HCT116 (cell line): ENCODE measurements at regions not wholly inside any gene's neighbourhood (a gene's known extent, or its start where the extent isn't known, plus 50 kb on each side); places are given as distances from the start of the nearest gene placed in this dataset.

Experiments used
- ATAC-seq: fragments of 200-7000 bp; cut with Tn5 transposase; 2 replicates; pipeline ENCODE4 v1.9.1; 2020; ENCODE audit warnings: mild to moderate bottlenecking, moderate library complexity
- BruUV-seq: library from RNA; stranded (reverse); fragments of 400-500 nt; replicated peaks from 2 replicates; lab custom pipeline; 2021; lab: Mats Ljungman, UMichigan
- CTCF ChIA-PET: fragments of 300-600 bp; sonication (Branson Sonifier 250); formaldehyde crosslinking; loops from one replicate; lab custom pipeline; 2021; ENCODE audit warnings: antibody characterized with exemption; lab: Charles Lee
- POLR2A ChIA-PET: fragments of 300-600, 350-600 bp; sonication (Branson Sonifier 250); formaldehyde crosslinking; loops from one replicate; lab custom pipeline; 2021; ENCODE audit warnings: antibody characterized with exemption; lab: Charles Lee
- RAD21 ChIA-PET, 2 experiments: fragments of 300-600 bp; sonication (Branson Sonifier 250); formaldehyde crosslinking; loops; one replicate each; lab custom pipeline; 2023; ENCODE audit warnings: low total read pairs in 2 of 2; ENCODE audit not compliant: uncharacterized antibody in 2 of 2, unreplicated experiment in 2 of 2, low non-redundant PET in 1 of 2; lab: Charles Lee
- DNase-seq: peaks from one replicate; pipeline ENCODE4 v3.0.0-alpha.2; 2010; ENCODE audit warnings: low read depth, low spot score
- H2AFZ ChIP-seq: fragments of 200-600 bp; shearing (Covaris generic), sonication (generic); 2 replicates; pipeline ENCODE4 v1.6.1; 2017; ENCODE audit warnings: low read depth, mixed run types, mixed read lengths, antibody characterized with exemption, low read length; ENCODE audit not compliant: poor library complexity, severe bottlenecking
- H3K27ac ChIP-seq: 2 replicates; pipeline ENCODE4 v1.5.1; 2012; ENCODE audit warnings: low read depth, low read length
- H3K27me3 ChIP-seq: fragments of 200-600 bp; sonication (generic); 2 replicates; pipeline ENCODE4 v1.6.1; 2016; ENCODE audit warnings: mixed run types, low read length, mixed read lengths; ENCODE audit not compliant: insufficient read depth
- H3K36me3 ChIP-seq, 2 experiments: fragments of 200-500 bp in 1 of 2; fragments of 200-600 bp in 1 of 2; sonication (Bioruptor generic) in 1 of 2; sonication (generic) in 1 of 2; 2 replicates each; pipeline versions ENCODE4 v1.5.1 to v1.6.1; 2014 to 2016; ENCODE audit warnings: low read length in 2 of 2, inconsistent platforms in 1 of 2, mixed read lengths in 1 of 2, mixed run types in 1 of 2; ENCODE audit not compliant: insufficient read depth in 2 of 2, control insufficient read depth in 1 of 2
- H3K4me1 ChIP-seq, 2 experiments: fragments of 200-600 bp in 1 of 2; sonication (generic) in 1 of 2; 2 replicates each; pipeline versions ENCODE4 v1.5.1 to v1.6.1; 2012 to 2017; ENCODE audit warnings: low read length in 2 of 2, inconsistent platforms in 1 of 2, mild to moderate bottlenecking in 1 of 2, mixed read lengths in 1 of 2, mixed run types in 1 of 2, moderate library complexity in 1 of 2; ENCODE audit not compliant: insufficient read depth in 2 of 2, control insufficient read depth in 1 of 2
- H3K4me2 ChIP-seq: fragments of 200-600 bp; sonication (generic); 2 replicates; pipeline ENCODE4 v1.6.1; 2017; ENCODE audit warnings: mixed run types, low read length, mixed read lengths
- H3K4me3 ChIP-seq, 2 experiments: fragments of 200-600 bp in 1 of 2; sonication (generic) in 1 of 2; replicated peaks in 1 of 2; 2 replicates each; pipeline ENCODE4 v1.5.1; 2011 to 2016; ENCODE audit warnings: low read length in 2 of 2, control low read depth in 1 of 2, low read depth in 1 of 2, mild to moderate bottlenecking in 1 of 2, mixed read lengths in 1 of 2, mixed run types in 1 of 2
- H3K79me2 ChIP-seq: fragments of 200-600 bp; sonication (generic); 2 replicates; pipeline ENCODE4 v1.6.1; 2017; ENCODE audit warnings: mild to moderate bottlenecking, mixed run types, low read length, moderate library complexity, mixed read lengths; ENCODE audit not compliant: insufficient read depth
- H3K9ac ChIP-seq: fragments of 200-600 bp; sonication (generic); 2 replicates; pipeline ENCODE4 v1.6.1; 2016; ENCODE audit warnings: low read length, mixed read lengths
- H3K9me2 ChIP-seq: fragments of 200-600 bp; sonication (generic), shearing (Covaris generic); 2 replicates; pipeline ENCODE4 v1.6.1; 2017; ENCODE audit warnings: mixed run types, mild to moderate bottlenecking, moderate library complexity; ENCODE audit not compliant: insufficient read depth
- H3K9me3 ChIP-seq, 2 experiments: fragments of 200-500 bp in 1 of 2; fragments of 200-600 bp in 1 of 2; sonication (Bioruptor generic) in 1 of 2; sonication (generic) in 1 of 2; 2 replicates each; pipeline ENCODE4 v1.6.1; 2014 to 2017; ENCODE audit warnings: low read length in 2 of 2, mixed read lengths in 2 of 2, inconsistent platforms in 1 of 2, low read depth in 1 of 2, mild to moderate bottlenecking in 1 of 2, mixed run types in 1 of 2, moderate library complexity in 1 of 2; ENCODE audit not compliant: control insufficient read depth in 1 of 2, insufficient read depth in 1 of 2
- H4K20me1 ChIP-seq: fragments of 200-600 bp; sonication (generic), shearing (Covaris generic); 2 replicates; pipeline ENCODE4 v1.6.1; 2017; ENCODE audit warnings: mixed run types, mild to moderate bottlenecking, moderate library complexity; ENCODE audit not compliant: insufficient read depth
- CEBPB ChIP-seq: IDR thresholded peaks from 2 replicates; pipeline ENCODE4 v1.6.1; 2012; ENCODE audit warnings: low read depth
- CTCF ChIP-seq, 3 experiments: fragments of 200-600 bp in 1 of 3; sonication (generic) in 1 of 3; IDR thresholded peaks in 2 of 3; conservative IDR thresholded peaks in 1 of 3; 2 replicates each; pipeline ENCODE4 v1.5.1; 2012 to 2017; ENCODE audit warnings: low read depth in 2 of 3, low read length in 2 of 3, antibody characterized with exemption in 1 of 3, borderline replicate concordance in 1 of 3, control low read depth in 1 of 3, mild to moderate bottlenecking in 1 of 3, mixed read lengths in 1 of 3, mixed run types in 1 of 3, moderate library complexity in 1 of 3; ENCODE audit not compliant: insufficient read depth in 1 of 3
- EGR1 ChIP-seq: IDR thresholded peaks from 2 replicates; pipeline ENCODE4 v1.6.1; 2012; ENCODE audit warnings: low read depth
- EZH2phosphoT487 ChIP-seq: fragments of 200-600 bp; IDR thresholded peaks from 2 replicates; pipeline ENCODE4 v1.6.1; 2018; ENCODE audit warnings: antibody characterized with exemption, borderline replicate concordance
- JUND ChIP-seq: IDR thresholded peaks from 2 replicates; pipeline ENCODE4 v1.6.1; 2012
- POLR2A ChIP-seq: IDR thresholded peaks from 2 replicates; pipeline ENCODE4 v1.7.0; 2011; ENCODE audit warnings: borderline replicate concordance; ENCODE audit not compliant: insufficient read depth, insufficient read length; ENCODE audit errors: extremely low read depth
- POLR2AphosphoS5 ChIP-seq: IDR thresholded peaks from 2 replicates; pipeline ENCODE4 v1.6.1; 2011; ENCODE audit warnings: mild to moderate bottlenecking, low read depth, low read length, moderate library complexity
- REST ChIP-seq: IDR thresholded peaks from 2 replicates; pipeline ENCODE4 v1.6.1; 2012; ENCODE audit warnings: low read depth
- SIN3A ChIP-seq: IDR thresholded peaks from 2 replicates; pipeline ENCODE4 v1.6.1; 2012; ENCODE audit warnings: low read depth
- SRF ChIP-seq: IDR thresholded peaks from 2 replicates; pipeline ENCODE4 v1.6.1; 2012; ENCODE audit warnings: low read depth
- TCF7L2 ChIP-seq: IDR thresholded peaks from 2 replicates; pipeline ENCODE4 v1.7.0; 2011; ENCODE audit warnings: borderline replicate concordance, inconsistent platforms; ENCODE audit not compliant: insufficient read depth, insufficient read length; ENCODE audit errors: extremely low read depth
- YY1 ChIP-seq: IDR thresholded peaks from 2 replicates; pipeline ENCODE4 v1.6.1; 2011; ENCODE audit warnings: low read length, low read depth, moderate library complexity, mild to moderate bottlenecking; ENCODE audit not compliant: insufficient replicate concordance; ENCODE audit errors: extremely low read depth
- ZBTB33 ChIP-seq: IDR thresholded peaks from 2 replicates; pipeline ENCODE4 v1.6.1; 2011; ENCODE audit warnings: mild to moderate bottlenecking, low read length, moderate library complexity; ENCODE audit not compliant: insufficient replicate concordance; ENCODE audit errors: extremely low read depth
- ZNF274 ChIP-seq: fragments of 200-500 bp; sonication (Bioruptor generic); IDR thresholded peaks from 2 replicates; pipeline ENCODE4 v1.6.1; 2014; ENCODE audit warnings: mild to moderate bottlenecking, low read depth, low read length, inconsistent platforms
- intact Hi-C: fragments of 100-400 bp; cut with micrococcal nuclease; formaldehyde crosslinking; loops from 2 replicates; pipeline ENCODE4 v1.10.0; 2022

GRCh38 chr2:129672521-129672920 lies 306.9 kb upstream of the RAB6C start:
- ChIA-PET RAD21 (no interaction called here), POLR2A (no interaction called here), CTCF (no interaction called here)
- no peak overlapping the region for H3K4me3 ChIP-seq
- no peaks in the 10 kb centered on the region for H3K79me2 ChIP-seq
- H3K9me3 ChIP-seq, result no peaks in the 10 kb centered on the region
- H3K36me3 ChIP-seq, result no peaks in the 10 kb centered on the region
- no peak overlapping the region for H2AFZ ChIP-seq
- ATAC-seq, result no peak
- no peak for DNase-seq
- H3K4me1 ChIP-seq, result no peaks in the 10 kb centered on the region
- H4K20me1 ChIP-seq, result no peaks in the 10 kb centered on the region
- no peak overlapping the region for H3K4me2 ChIP-seq
- BruUV-seq, result no TSS peak
- H3K9ac ChIP-seq, result no peak overlapping the region
- intact Hi-C loops, result no loop called here
- H3K27ac ChIP-seq, result no peak overlapping the region
- peaks cover 41% of the 10 kb centered on the region for H3K27me3 ChIP-seq
- TF ChIP-seq EGR1 (no peak), SRF (no peak), REST (no peak), CEBPB (no peak), POLR2AphosphoS5 (no peak)
- H3K9me2 ChIP-seq, result no peaks in the 10 kb centered on the region

GRCh38 chr2:129673234-129673633 lies 306.2 kb upstream of the RAB6C start:
- no peak overlapping the region for H3K4me2 ChIP-seq
- POLR2A ChIA-PET, result no interaction called here
- intact Hi-C loops, result no loop called here
- no peaks in the 10 kb centered on the region for H3K36me3 ChIP-seq
- no peak for ATAC-seq
- no peak for DNase-seq
- H3K9ac ChIP-seq, result no peak overlapping the region
- no peaks in the 10 kb centered on the region for H3K4me1 ChIP-seq
- H3K9me2 ChIP-seq, result no peaks in the 10 kb centered on the region
- H3K9me3 ChIP-seq, result no peaks in the 10 kb centered on the region
- H3K79me2 ChIP-seq, result no peaks in the 10 kb centered on the region
- H2AFZ ChIP-seq, result no peak overlapping the region
- H3K4me3 ChIP-seq, result no peak overlapping the region
- H3K27me3 ChIP-seq, result peaks cover 49% of the 10 kb centered on the region
- H4K20me1 ChIP-seq, result no peaks in the 10 kb centered on the region
- RAD21 ChIA-PET, result no interaction called here
- no peak overlapping the region for H3K27ac ChIP-seq
- no TSS peak for BruUV-seq
- CTCF ChIA-PET, result no interaction called here
- TF ChIP-seq YY1, result no peak
- TF ChIP-seq ZBTB33, result no peak
- TF ChIP-seq JUND, result no peak
- TF ChIP-seq POLR2AphosphoS5, result no peak
- no peak for TF ChIP-seq CTCF (IDR thresholded peaks at IDR 0.05 in 2 of 3, conservative IDR thresholded peaks at IDR 0.05 in 1 of 3; ENCODE audit: borderline replicate concordance in 1 of 3, insufficient read depth in 1 of 3, low read depth in 2 of 3, low read length in 2 of 3)
- TF ChIP-seq POLR2A, result no peak
- no peak for TF ChIP-seq ZNF274
- no peak for TF ChIP-seq SIN3A
- no peak for TF ChIP-seq TCF7L2
- no peak for TF ChIP-seq EZH2phosphoT487
